Mononuclear cell (primary cell): ENCODE measurements at regions not wholly inside any gene's neighbourhood (a gene's known extent, or its start where the extent isn't known, plus 50 kb on each side); places are given as distances from the start of the nearest gene placed in this dataset.
"Not testable (repeated sequence)": the region's sequence is repeated elsewhere in the genome, so short reads cannot be mapped to it uniquely, and the experiment has no call there.

Experiments used
- H3K27me3 ChIP-seq: 2 replicates; pipeline ENCODE4 v1.6.0; 2011; ENCODE audit warnings: low read length, control low read depth; ENCODE audit not compliant: insufficient read depth
- H3K4me1 ChIP-seq: 2 replicates; pipeline ENCODE4 v1.5.1; 2011; ENCODE audit warnings: mild to moderate bottlenecking, low read length, control low read depth; ENCODE audit not compliant: insufficient read depth
- H3K4me3 ChIP-seq: 2 replicates; pipeline ENCODE4 v1.5.1; 2011; ENCODE audit warnings: mild to moderate bottlenecking, low read length, moderate library complexity
- H3K9me3 ChIP-seq: 2 replicates; pipeline ENCODE4 v1.5.1; 2011; ENCODE audit warnings: low read depth, mild to moderate bottlenecking, control low read depth, low read length

DNA sequence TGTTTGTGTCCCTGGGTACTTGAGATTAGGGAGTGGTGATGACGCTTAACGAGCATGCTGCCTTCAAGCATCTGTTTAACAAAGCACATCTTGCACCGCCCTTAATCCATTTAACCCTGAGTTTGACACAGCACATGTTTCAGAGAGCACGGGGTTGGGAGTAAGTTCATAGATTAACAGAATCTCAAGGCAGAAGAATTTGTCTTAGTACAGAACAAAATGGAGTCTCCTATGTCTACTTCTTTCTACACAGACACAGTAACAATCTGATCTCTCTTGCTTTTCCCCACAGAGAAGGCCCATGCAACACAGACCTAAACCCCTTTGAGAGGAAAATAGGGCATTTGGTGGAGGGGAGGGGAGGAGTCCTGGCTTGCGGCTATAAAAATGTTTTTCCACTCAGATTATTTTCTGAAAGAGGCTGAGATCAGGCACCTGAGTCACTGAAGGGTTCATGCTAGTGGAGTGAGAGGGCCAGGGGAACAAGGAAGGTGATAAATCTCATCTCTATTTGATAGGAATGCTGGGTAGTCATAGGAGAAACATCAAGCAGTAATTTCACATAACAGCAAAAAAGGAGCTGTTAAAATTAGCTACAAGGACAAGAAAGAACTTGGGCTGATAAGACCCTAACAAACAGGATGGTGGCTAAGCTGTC is 136.9 kb downstream of the OR2B2 start:
- H3K9me3 ChIP-seq, H3K27me3 ChIP-seq, H3K4me3 ChIP-seq: not testable (repeated sequence)
- H3K4me1 ChIP-seq: peaks cover 32% of the 10 kb centered on the region

GRCh38 chr6:27774264-27774600 is 138.0 kb downstream of the OR2B2 start:
- not testable (repeated sequence) for H3K27me3 ChIP-seq, H3K4me3 ChIP-seq, H3K9me3 ChIP-seq
- H3K4me1 ChIP-seq: peaks cover 32% of the 10 kb centered on the region

DNA sequence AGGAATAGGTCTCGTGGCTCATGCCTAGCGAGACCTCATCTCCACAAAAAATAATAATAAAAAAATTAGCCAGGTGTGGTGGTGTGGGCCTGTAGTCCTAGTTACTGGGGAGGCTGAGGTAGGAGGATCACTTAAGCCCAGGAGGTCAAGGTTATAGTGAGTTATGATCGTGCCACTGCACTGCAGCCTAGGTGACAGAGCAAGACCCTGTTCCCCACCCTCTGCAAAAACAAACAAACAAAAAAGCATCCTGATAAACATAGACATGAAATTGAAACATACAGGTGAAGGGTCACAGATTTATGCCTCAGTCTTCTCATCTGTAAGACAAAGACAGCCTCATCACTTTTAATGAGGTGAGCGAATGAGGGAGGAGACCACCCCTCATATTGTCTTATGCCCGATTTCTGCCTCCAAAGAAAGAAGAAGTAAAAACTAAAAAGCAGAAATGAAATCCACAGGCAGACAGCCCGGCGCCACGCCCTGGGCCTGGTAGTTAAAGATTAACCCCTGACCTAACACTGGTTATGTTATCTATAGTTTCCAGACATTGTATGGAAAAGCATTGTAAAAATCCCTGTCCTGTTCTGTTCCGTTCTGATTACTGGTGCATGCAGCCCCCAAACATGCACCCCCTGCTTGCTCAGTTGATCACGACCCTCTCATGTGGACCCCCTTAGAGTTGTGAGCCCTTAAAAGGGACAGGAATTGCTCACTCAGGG is 138.5 kb downstream of the OR2B2 start:
- H3K4me1 ChIP-seq: peaks cover 32% of the 10 kb centered on the region
- H3K27me3 ChIP-seq, H3K4me3 ChIP-seq, H3K9me3 ChIP-seq: not testable (repeated sequence)

DNA sequence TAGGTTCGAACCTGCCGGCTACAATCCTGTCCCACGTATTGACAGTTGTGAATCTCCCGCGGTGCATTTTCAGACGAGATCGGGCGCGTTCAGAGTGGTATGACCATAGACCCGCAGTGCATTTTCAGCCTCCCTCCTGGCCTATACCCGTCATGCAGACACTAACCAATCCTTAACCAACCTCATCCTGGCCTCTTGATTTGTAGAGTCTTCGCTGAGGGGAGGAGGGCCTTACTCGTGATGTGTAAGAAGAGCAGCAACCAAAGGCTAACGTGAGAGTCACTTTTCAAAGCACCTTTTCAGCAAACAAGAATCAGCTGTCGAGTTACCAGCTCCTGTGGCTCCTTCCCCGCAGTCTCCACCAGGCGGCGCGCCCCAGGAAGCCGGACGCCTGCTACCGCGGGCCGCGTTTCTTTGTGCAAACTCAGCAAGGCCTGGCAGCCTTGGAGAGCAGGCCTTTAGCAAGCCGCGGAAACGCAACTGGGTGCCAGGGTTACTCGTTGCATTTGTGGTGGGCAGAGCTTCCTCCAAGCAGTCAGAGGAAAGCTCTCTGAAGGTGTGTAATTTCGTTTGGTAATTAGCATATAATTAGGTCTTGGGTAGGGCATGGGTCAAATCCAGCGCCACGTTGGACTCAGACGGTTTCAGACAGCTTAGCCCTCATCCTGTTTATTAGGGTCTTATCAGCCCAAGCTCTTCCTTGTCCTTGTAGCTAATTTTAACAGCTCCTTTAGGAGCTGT is 139.8 kb downstream of the OR2B2 start:
- no peaks in the 10 kb centered on the region for H3K27me3 ChIP-seq
- no peak overlapping the region for H3K4me3 ChIP-seq
- H3K4me1 ChIP-seq: peaks cover 32% of the 10 kb centered on the region
- no peaks in the 10 kb centered on the region for H3K9me3 ChIP-seq

DNA sequence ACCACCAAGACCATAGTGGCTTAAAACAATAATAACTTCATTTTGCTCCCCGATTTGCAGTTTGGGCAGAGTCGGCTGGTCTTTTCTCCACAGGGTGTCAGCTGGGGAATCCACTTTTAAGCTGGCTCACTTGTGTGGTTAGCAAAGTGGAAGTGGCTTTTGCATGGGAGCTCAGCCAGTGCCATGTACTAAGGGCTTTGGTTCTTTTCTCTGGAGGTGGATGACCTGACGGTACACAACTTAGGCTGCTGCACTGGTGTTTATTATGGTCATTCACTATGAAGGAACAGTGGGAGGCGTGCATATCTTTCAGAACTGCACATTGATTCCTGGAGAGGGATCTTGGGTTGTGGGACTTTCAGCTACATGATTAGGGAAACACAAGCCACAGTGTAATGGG is 141.0 kb downstream of the OR2B2 start:
- H3K4me1 ChIP-seq: peaks cover 32% of the 10 kb centered on the region
- H3K27me3 ChIP-seq: no peaks in the 10 kb centered on the region

DNA sequence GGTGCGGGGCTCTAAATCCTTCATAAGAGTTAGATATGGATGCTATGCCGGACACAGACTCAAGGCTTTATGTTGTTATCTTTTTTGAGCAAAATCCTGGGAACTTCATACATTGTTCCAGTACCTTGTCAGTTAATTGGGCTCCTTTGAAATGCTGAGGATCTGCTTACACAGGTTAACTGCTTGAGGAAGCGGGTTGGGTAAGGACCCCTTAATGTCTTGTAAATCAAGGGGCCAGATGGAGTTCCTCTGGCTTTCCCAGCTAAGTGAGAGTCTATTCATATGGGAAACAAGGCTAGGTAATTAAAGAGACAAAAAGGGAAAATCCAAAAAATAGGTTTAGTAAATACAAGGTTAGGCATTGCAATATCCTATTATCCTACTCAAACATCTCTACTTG is 141.5 kb downstream of the OR2B2 start:
- Histone ChIP-seq H3K27me3 (no peaks in the 10 kb centered on the region), H3K4me1 (peaks cover 32% of the 10 kb centered on the region), H3K4me3 (no peak overlapping the region)

More for the DNA sequence above, 141.0 kb downstream of the OR2B2 start:
- Histone ChIP-seq H3K4me3 (no peak overlapping the region), H3K9me3 (no peaks in the 10 kb centered on the region)

GRCh38 chr6:27768556-27768955 is 143.6 kb downstream of the OR2B2 start:
- Histone ChIP-seq H3K9me3 (no peaks in the 10 kb centered on the region), H3K4me3 (no peak overlapping the region), H3K4me1 (peaks cover 24% of the 10 kb centered on the region), H3K27me3 (no peaks in the 10 kb centered on the region)

More for the DNA sequence above, 141.5 kb downstream of the OR2B2 start:
- no peaks in the 10 kb centered on the region for H3K9me3 ChIP-seq

DNA sequence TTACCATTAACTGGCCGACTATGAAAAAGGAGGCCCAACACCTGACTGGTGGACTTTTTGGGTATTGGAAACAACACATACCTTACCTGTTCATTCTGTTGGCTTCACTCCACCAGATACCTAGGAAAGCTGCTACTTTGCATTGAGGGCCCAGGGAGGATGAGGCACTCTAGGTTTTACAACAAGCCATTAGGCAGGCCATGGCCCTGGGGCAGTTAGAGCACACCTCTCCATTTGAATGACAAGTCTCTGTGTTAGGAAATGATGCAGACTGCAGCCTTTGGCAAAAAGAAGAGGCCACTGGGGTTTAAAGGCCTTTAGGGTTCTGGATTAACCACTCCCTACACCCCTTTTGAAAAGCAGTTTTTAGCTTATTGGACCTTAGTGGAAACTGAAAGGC is 144.3 kb downstream of the OR2B2 start:
- Histone ChIP-seq H3K9me3 (no peaks in the 10 kb centered on the region), H3K4me3 (no peak overlapping the region), H3K27me3 (no peaks in the 10 kb centered on the region), H3K4me1 (peaks cover 16% of the 10 kb centered on the region)

GRCh38 chr6:27766405-27766804 is 145.8 kb downstream of the OR2B2 start:
- Histone ChIP-seq H3K4me1 (peaks cover 4% of the 10 kb centered on the region), H3K27me3 (no peaks in the 10 kb centered on the region), H3K4me3 (no peak overlapping the region), H3K9me3 (no peaks in the 10 kb centered on the region)

DNA sequence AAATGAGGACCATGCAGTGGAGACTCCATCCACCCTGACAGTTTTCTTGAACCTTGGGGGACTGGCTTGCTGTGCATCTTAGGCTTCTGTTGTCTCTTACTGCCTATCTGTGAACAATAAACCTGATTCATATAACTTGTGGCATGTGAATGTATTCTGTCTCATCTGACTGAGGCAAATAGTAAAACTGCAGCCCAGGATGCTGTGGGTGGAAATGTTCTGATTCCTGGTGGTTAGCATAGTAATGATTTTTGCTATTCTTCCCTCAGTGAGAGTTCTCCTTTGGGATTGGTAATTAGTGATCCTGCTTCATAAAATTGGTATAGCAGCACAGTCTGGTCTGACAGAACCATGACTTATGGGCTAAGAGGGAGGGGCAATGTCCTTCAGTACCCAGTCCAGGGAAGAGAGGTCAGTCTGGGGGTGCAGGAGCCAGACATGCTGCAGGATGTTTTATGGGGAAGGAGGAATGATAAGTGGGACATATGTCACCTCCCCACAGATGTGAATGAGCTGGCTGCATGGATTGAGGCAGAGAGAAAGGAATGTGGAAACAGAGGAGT is 147.1 kb downstream of the OR2B2 start:
- H3K4me1 ChIP-seq: peaks cover 8% of the 10 kb centered on the region
- no peaks in the 10 kb centered on the region for H3K9me3 ChIP-seq
- no peaks in the 10 kb centered on the region for H3K27me3 ChIP-seq
- no peak overlapping the region for H3K4me3 ChIP-seq

GRCh38 chr6:27761391-27761790 is 150.8 kb downstream of the OR2B2 start:
- Histone ChIP-seq H3K27me3 (no peaks in the 10 kb centered on the region), H3K4me3 (peak overlapping the region; percentile 50)

DNA sequence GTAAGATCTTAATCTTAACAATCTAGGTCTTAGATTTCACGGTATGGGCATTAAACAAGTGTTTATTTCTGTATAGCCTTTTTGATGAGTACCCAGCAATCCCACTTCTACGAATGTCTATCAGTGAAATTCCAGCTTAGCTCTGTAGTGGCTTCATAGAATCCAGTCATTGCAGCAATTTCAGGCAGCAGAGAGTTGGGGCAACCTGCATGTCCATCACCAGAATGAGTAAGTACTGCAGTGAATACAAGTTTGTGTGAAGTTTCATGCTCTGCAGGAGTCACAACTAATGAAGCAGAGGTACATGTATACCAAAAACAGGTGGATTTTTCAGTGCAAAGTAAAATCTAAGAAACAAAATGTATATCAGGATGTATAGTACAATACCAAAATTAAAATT is 151.7 kb downstream of the OR2B2 start:
- no peaks in the 10 kb centered on the region for H3K27me3 ChIP-seq
- no peak overlapping the region for H3K4me3 ChIP-seq
- peaks cover 32% of the 10 kb centered on the region for H3K4me1 ChIP-seq
- no peaks in the 10 kb centered on the region for H3K9me3 ChIP-seq

More at GRCh38 chr6:27761391-27761790, 150.8 kb downstream of the OR2B2 start:
- Histone ChIP-seq H3K4me1 (peaks cover 25% of the 10 kb centered on the region), H3K9me3 (no peaks in the 10 kb centered on the region)

DNA sequence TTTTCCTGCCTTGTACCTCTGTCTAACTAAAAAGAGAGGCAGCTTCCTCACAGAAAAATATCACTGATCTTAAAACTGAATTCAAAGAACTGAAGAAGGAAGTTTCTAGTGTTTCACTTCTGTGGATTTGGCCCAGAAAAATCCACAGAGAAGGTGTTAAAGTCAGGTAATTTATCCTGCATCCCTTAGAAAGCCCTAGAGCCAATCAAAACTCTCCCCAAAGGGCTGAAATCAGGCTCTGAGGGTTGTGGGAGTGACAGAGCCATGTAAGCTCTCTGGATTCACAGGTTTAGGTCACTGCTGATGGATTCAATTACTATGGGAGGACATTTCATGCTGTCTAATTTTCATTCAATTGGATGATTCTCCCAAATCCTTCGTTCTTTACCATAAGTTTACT is 152.3 kb downstream of the OR2B2 start:
- H3K27me3 ChIP-seq: no peaks in the 10 kb centered on the region
- peaks cover 37% of the 10 kb centered on the region for H3K4me1 ChIP-seq
- H3K9me3 ChIP-seq: no peaks in the 10 kb centered on the region
- no peak overlapping the region for H3K4me3 ChIP-seq

- H3K27me3 ChIP-seq: no peaks in the 10 kb centered on the region
Observed at GRCh38 chr6:27758491-27758890, 153.7 kb downstream of the OR2B2 start.

DNA sequence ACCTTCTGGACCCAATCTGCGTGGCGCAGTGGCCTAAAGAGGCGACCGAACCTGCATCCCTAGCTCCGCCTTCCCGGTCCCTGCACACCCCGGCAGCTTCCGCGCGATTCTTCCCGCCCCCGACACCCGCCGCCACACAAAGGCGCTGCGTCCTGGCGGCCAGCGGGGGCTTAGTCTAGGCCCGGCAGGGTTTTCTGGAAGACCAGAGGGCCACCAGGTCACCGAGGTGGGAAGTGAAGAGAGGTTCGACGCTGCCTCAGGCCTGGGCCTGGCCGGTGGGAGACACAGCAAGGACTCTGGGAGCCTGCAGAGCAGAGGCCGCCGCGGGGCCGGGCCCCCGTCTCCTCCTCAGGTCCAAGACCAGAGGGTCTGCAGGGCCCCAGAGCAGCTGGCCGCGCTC is 154.9 kb downstream of the OR2B2 start:
- peaks cover 44% of the 10 kb centered on the region for H3K4me1 ChIP-seq

More at GRCh38 chr6:27758491-27758890, 153.7 kb downstream of the OR2B2 start:
- peaks cover 44% of the 10 kb centered on the region for H3K4me1 ChIP-seq
- no peaks in the 10 kb centered on the region for H3K9me3 ChIP-seq
- no peak overlapping the region for H3K4me3 ChIP-seq

More for the DNA sequence above, 154.9 kb downstream of the OR2B2 start:
- Histone ChIP-seq H3K4me3 (peak overlapping the region; percentile 41), H3K27me3 (no peaks in the 10 kb centered on the region), H3K9me3 (no peaks in the 10 kb centered on the region)
